ENCODE measurements at regions not wholly inside any gene's neighbourhood (a gene's known extent, or its start where the extent isn't known, plus 50 kb on each side); places are given as distances from the start of the nearest gene placed in this dataset.
"Not testable (repeated sequence)": the region's sequence is repeated elsewhere in the genome, so short reads cannot be mapped to it uniquely, and the experiment has no call there.

DNA sequence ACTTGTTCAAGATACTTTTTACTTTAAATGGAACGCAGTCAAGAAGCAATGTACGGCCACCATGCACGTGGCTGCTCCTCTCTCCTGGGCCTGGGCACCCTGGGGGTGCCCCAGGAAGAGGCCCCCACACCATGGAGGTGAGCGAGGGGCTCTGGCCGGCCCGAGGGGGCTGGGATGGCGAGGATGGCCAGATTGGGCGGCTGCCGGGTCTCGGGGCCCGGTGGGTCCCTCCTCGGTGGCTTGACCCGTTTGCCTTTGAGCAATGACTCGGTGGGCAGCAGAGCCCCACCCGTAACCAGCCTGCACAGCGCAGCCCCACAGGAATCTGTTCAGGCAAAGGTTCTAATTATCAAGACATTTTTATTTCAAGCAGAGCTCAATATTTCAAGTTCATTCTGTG, 167.4 kb downstream of the BRD1 start:
- in situ Hi-C loops (cut with MboI; ENCODE audit: low sequenced_read_pairs), result no loop called here

DNA sequence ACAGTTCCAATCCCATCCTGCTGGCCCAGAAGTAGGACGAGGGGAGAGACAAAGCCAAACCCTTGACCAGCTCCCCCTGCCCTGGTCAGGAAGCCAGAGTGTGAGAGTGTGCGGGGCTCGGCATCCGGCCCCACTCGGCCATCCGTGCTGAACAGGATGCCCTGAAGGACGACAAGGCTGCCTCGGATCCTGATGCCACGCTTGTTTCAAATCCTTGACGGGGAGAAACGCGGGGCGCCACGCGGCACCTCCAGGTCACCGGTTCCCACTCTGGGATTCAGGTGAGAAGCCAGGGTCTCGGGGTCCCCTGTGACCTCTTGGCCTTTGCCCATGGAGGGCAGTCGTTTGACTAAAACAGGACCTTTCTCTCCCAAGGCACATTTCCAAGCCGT, 167.8 kb downstream of the BRD1 start:
- in situ Hi-C loops (cut with MboI; ENCODE audit: low sequenced_read_pairs), result no loop called here

DNA sequence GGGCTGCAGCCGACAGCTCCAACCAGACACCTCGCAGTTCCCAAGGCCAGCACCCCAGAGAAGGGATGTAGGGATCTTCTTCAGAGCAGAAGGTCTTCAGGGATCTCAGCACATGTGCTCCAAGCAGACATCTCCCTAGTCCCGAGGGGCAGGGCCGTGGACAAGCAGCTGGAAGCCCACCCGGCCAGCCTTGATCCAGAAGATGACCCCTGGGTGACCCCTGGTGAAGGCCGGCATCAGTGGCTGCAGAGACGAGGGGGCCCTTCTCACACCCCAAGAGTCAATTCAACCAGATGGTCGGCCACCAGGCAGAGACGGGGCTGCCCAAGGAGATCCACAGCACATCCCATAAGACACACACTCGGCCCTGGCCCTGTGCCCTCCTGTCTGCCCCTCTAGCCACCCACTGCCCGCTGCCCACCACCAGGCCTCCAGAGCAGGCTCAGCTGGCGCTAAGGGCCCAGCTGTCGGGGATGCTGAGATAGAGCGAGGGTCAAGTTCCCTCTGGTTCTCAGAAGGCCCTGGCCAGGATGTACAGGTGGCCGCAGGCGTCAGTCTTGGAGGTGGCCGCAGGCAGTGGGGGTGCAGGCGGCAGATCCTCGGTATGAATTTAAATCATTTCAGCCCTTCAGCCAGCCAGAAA, 168.3 kb downstream of the BRD1 start:
- in situ Hi-C loops (cut with MboI; ENCODE audit: low sequenced_read_pairs), result no loop called here

DNA sequence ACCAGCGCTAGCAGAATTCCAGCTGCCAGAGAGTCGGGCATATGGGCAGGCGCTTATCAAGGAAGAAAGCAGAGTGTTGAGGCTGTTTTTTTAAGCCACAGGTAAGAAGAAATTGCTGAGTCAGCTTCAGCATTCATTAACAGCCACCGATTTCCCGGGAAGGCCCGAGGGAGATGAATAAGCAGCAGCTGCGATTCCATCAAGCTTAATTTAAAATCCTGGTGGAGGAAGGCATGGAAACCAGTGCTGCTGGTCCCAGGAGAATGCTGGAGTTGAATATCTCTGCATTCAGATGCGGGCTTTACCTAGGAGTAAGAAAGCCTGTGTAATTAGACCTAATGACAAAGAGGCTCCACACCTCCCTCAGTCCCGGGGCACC, 168.8 kb downstream of the BRD1 start:
- in situ Hi-C loops (cut with MboI; ENCODE audit: low sequenced_read_pairs), result no loop called here

DNA sequence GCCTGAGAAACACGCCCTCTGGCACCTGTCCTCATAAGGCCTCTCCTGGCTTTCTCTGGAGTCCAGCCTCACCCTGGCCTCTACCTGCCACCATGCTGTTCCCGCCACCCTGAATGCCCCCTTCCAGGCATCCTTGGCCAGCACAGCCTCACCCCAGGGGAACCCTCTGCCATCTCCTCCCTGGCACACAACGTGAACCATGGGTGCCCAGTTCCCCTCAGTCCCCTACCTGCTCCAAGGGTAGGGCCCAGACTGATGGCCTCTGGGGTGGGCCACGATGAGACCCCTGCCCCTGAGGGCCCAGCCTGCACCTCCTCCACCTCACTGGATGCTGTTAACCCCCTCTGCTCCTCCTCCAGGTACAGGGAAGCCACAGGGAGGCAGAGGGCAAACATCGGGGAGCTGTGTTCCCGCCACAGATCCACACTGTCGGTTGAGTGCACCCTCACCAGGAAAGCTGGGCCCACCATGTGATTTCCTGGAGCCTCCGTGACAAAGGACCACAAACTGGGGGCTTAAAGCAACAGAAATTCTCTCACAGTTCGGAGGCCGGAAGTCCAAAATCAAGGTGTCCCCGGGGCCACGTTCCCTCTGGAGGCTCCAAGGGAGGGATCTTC, 169.6 kb downstream of the BRD1 start:
- in situ Hi-C loops (cut with MboI; ENCODE audit: low sequenced_read_pairs), result no loop called here

DNA sequence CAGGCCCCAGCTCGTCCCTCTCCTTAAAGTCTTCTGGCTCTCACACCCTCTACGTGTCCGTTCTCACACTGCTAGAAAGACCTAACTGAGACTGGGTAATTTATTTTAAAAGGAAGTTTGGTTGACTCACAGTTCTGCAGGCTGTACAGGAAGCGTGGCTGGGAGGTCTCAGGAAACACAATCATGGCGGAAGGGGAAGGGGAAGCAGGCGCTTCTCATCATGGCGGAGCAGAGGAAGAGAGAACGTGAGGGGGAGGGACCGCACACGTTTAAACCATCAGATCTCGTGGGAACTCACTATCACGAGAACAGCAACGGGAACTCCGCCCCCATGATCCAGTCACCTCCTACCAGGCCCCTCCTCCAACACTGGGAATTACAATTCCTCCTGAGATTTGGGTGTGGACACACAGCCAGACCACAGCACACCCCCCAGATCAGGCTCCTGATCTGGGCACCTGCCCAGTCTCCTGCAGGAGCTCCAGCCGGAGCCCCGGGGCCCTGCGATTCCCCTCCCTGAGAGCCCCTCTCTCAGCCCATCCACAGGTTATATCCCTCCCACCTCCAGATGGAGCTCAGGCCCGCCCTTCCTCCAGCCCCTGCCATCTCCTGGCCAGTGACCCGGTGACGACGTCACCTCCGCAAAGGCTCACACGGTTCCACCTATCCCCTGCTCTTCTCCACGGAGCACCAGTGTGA, 170.2 kb downstream of the BRD1 start:
- in situ Hi-C loops (cut with MboI; ENCODE audit: low sequenced_read_pairs), result no loop called here

DNA sequence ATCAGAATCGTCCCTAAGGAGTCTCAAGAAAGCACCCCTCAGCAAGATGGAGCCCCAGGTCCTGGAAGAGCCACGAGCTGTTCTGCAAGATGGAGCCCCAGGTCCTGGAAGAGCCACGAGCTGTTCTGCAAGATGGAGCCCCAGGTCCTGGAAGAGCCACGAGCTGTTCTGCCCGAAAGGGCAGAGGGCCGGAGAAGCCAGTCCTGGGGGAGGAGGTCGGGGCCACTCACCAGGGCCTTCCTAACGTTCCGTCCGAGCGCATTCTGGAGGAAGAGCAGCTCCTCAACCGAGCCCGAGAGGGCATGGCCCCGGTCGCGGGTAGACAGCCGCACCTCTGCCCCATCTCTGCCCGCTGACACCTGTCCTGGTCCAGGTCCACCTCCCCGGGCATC, 170.8 kb downstream of the BRD1 start:
- in situ Hi-C loops (cut with MboI; ENCODE audit: low sequenced_read_pairs), result not testable (repeated sequence)

DNA sequence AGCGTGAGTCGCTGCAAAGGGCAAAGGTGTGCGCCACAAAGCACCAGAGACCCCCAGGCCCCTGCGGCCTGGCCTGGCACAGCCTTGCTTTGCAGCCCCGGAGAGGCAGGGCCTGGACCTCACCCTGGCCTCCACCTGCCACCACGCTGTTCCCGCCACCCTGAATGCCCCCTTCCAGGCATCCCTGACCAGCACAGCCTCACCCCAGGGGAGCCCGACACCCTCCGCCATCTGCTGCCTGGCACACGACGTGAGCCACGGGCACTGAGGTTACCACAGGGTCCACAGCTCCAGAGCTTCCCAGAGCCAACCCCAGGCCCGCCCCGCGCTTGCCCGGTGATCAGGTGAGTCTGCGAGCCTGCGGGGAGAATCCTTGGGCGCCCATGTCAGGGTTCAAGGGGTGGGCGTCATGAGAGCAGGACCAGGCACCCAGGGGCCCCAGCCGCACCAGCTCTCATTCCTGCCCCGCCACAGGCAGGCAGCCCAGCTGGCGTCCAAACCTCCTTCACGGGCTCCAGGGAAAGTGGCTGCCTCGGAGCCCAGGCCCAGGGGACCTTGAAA, 171.3 kb downstream of the BRD1 start:
- in situ Hi-C loops (cut with MboI; ENCODE audit: low sequenced_read_pairs), result no loop called here

DNA sequence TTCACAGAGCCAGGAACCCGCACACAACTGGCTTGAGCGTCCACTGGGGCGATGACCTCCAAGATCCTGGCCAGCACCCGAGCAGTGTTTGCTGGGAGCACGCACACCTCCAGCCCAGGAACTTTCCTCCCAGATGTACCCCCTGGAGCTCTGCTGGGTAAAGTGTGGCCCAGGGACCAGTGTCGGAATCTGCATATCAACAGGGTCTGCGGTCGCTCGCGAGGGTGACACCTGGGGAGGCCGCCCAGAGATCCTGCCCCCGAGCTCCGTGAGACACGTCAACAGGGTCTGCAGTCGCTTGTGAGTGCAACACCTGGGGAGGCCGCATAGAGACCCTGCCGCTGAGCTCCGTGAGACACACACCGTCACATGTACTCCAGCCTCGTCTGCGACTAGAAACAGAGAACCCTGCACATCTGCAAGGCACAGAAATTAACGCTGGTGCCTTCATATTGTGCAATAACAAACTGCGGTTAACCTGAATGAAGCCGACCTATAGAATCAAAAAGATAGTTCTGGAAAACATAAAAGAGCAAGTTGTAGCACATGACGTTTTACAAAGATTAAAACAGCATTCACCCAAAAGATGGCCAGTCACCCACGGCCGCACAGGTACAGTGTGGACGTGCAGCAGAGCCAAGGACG, 172.4 kb downstream of the BRD1 start:
- in situ Hi-C loops (cut with MboI; ENCODE audit: low sequenced_read_pairs), result no loop called here

DNA sequence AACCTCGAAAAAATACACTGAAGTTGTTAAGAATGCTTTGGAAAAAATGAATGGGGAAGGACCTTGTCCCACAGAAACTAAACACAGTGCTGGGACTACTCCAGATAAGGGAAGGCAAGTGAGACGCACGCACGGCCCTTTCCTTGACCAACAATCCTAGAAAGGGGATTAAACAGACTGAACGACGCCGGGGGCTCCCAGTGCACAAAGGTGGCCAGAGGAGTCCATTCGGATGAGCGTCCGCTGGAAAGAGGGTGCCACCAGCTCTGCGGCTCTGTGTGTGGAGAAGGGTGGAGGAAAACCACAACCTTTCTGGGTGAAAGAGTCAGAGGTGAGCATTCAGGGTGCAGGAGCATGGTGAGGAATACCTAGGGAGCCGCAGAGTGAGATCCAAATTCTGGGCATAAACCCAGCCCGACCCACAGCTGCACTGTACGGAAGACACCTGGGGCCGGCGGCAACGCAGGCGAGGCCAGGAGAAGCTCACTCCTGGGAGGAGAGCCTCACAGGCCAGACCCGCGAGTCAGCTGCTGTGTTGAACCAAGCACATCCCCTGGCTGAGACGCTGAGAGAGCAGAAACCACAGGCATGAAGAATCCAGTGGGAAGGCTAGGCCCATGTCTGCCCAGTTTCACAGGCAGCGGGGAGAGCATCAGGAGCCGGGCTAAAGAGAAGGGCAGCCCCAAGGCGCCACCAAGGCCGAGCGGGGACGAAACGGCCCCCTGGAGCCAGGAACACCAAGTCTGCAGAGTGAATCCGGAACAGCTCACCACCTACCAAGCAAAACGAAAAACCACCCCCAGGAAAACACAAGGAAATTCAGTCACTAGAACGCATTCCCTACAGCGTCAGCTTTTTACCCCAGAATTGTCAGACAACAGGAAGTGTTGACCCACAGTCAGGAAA, 177.1 kb downstream of the BRD1 start:
- in situ Hi-C loops (cut with MboI; ENCODE audit: low sequenced_read_pairs), result no loop called here

DNA sequence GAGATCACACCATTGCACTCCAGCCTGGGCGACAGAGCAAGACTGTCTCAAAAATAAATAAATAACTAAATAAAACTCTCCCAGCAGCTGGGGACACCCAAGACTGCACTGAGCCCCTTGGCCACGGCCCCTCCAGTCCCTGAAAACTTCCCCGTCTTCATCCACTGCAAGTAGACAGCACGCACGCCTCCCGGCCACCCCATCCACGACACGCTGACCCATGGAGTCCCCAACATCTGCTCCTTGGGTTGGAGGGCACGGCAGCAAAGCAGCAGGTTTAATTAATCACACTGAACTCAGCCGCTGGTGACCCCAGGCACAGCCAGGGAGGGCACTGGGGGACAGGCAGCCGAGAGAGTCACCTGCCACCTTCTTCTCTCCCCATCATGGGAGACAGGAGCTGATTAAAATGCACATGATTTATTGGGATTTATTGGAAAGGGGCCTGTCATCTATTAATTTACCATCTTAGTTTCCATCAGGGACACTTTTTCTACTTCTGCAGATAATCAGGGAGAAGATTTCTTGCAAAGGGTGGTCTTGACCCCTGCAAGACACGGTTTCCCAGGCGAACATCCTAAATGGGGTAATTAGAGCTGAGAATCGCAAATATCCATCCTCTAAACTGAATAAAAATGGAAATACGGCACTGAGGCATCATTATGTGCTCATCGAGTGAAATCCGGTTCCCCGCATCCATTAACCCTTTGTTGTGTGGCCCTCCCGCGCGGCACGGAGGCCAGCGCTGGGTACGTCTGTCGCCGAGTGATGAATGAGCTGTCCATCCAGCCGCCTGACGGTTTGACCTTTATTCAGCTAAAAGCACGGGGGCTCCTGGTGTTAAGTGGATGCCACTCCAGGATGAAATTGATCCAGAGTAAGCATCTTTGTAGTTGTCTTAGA, 178.3 kb downstream of the BRD1 start:
- in situ Hi-C loops (cut with MboI; ENCODE audit: low sequenced_read_pairs), result no loop called here

DNA sequence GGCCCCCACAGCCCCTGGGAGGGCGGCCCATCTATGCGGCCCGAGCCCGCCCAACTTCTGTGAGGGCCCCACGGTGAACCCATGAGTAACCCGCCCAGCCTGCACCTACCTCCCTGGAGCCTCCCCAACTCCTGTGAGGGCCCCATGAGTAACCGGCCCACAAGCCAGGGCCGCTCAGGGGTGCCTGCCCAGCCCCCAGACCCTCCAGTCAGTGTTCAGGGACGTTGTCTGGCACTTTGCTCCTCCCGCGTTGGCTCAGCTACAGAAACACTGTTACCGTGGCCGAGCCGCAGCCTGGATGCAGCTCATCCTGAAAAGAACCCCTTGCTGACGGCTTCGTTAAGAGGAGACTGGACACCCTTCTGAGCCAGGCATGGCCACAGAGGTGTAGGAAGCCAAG, 179.6 kb downstream of the BRD1 start:
- in situ Hi-C loops (cut with MboI; ENCODE audit: low sequenced_read_pairs), result no loop called here

DNA sequence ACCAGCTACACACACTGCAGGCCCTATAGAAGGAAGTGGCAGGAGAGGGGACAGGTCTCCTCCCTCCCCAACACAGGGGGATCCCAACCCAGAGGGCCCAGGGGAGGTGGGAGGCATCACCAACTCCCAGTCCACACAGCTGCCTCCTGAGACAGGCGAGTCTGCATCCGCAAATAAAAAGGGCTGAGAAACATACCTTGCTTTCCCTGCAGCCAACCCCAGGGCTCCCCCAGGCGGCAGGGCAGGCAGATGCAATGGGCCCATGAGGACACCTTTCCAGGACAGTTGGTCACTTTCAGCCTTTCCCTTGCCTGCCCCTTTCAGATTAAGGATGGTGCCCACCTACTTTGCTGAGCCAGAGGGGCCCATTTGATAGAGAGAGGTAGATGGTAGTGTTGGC, 180.0 kb downstream of the BRD1 start:
- in situ Hi-C loops (cut with MboI; ENCODE audit: low sequenced_read_pairs), result no loop called here

DNA sequence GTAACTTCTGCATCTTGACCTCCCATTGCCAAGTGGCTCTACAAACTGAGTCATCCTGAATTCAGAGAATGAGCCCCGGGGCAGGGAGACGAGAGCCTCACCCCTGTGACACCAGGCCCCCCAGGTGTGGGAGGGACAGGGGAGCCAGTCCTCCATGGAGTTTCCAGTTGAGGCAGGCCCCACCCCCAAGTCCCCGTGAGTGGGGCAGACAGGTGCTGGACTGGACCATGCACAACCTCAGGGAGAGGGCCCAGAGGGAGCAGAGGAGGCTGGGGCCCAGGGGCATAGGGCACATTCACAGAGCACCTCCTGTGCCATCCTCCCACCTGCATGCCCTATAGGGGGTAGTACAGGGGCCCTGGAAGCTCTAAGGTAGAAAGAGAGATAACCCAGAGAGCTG, 180.8 kb downstream of the BRD1 start:
- in situ Hi-C loops (cut with MboI; ENCODE audit: low sequenced_read_pairs), result no loop called here

DNA sequence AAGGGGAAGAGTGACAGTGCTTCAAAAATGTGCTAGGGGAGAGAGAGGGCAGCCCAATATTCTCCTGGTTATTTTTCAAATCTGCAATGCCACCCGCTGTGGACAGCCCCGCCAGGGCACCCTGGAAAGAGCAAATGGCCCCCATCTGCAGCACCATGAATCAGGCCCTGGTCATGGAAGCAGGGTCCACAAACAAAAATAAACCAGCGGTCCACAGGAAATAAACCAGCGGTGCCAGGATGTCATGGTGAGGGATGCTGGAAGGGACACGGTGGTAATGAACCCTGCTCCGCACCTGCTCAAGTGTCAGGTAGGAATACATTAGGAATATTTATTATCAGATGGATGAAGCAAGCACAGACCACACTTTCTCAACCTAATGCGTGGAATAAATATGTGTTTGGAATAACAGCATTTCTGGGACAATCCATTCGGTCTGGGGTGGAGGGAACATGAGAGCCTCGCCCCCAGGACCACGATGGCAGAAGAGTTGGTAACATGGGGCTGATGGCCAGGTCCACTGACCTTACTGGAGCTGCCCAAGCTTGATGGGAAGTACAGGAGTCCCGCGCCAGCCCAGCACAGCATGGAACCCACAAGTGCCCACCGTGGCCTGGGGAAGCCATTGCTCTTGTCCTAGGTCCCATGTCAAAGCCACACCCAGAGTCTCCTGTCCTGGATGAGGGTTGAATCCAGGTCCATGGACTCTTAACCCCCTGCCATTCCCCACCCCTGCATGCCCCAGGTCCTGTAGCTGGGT, 181.7 kb downstream of the BRD1 start:
- in situ Hi-C loops (cut with MboI; ENCODE audit: low sequenced_read_pairs), result no loop called here

DNA sequence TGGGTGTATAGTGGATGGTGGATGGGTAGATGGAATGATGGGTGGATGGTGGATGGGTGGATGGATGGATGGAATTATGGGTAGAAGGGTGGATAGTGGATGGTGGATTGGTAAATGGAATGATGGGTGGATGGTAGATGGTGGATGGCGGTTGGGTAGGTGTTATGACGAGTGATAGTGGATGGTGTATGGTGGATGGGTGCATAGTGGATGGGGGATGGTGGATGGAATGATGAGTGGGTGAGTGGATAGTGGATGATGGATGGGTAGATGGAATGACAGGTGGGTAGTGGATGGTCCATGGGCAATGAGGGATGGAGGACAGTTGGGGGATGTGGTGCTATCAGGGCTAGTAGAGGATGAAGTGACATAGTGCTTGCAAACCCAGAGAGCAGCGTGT, 182.4 kb downstream of the BRD1 start:
- in situ Hi-C loops (cut with MboI; ENCODE audit: low sequenced_read_pairs), result no loop called here

DNA sequence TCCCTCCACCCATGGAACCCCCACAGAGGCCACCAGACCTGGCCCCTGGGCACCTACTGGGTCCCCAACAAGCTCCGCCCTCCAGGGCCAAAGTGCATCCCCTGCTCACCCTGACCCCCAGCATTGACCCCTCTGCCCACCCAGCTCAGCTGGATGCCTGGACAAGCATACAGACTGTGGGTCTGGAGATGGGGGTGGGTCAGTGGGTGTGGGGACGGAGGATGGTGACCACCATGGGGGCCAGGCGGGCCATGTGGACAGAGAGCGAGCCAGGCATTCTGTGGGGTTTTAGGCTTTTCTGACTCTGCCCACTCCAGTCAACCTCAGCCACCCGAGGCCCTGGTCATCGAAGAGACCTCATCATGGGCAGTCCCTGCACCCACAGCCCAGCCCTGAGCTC, 183.7 kb downstream of the BRD1 start:
- in situ Hi-C loops (cut with MboI; ENCODE audit: low sequenced_read_pairs), result no loop called here

DNA sequence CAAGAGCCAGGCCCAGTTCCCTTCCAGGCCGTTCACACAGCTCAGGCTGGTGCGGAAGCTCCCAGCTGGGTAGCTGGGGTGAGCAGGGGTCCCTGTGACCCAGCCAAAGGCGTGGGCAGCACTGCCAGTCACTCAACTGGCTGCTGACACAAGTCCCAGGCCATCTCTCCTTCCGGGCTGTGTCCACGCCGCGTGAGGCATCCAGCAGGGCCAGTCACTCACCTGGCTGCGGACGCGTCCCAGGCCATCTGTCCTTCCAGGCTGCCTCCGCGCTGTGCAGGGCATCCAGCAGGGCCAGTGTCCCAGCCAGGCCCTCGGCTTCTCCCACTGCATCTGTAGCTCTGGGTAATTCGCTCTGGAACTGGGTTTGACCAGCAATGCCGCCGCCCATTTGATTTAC, 184.2 kb downstream of the BRD1 start:
- in situ Hi-C loops (cut with MboI; ENCODE audit: low sequenced_read_pairs), result no loop called here

DNA sequence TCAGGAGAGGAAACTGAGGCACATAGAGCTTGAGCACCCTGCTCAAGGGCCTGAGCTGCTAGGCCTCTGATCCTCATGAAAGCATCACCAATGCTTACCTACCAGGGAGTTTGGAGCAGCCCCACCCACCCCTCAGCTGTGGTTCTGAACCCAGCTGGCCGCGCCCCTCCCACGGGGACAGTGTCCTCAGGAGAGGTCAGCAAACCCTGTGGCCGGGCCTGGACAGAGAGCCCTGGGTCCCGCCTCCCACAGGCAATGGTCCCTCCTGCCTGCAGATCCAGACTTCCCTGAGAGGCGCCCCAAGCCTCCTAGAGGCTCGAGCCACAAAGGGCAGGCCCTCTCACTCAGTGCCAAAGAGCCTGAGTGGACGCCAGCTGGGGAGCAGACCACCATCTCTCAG, 184.9 kb downstream of the BRD1 start:
- in situ Hi-C loops (cut with MboI; ENCODE audit: low sequenced_read_pairs), result no loop called here
